Osteocyte (in vitro differentiated cells): ENCODE measurements at regions not wholly inside any gene's neighbourhood (a gene's known extent, or its start where the extent isn't known, plus 50 kb on each side); places are given as distances from the start of the nearest gene placed in this dataset.

Experiments used
- DNase-seq: peaks from one replicate; pipeline ENCODE4 v3.0.0; 2021; ENCODE audit warnings: mixed read lengths; ENCODE audit not compliant: unreplicated experiment; ENCODE audit errors: extremely low spot score
- H3K27ac Mint-ChIP-seq: one replicate; pipeline ENCODE4 v1.8.0; 2021; ENCODE audit warnings: mild to moderate bottlenecking, mixed read lengths; ENCODE audit not compliant: unreplicated experiment
- H3K27me3 Mint-ChIP-seq: one replicate; pipeline ENCODE4 v1.8.0; 2021; ENCODE audit warnings: mixed read lengths; ENCODE audit not compliant: unreplicated experiment
- H3K36me3 Mint-ChIP-seq: one replicate; pipeline ENCODE4 v1.8.0; 2021; ENCODE audit warnings: mixed read lengths; ENCODE audit not compliant: unreplicated experiment
- H3K4me1 Mint-ChIP-seq: one replicate; pipeline ENCODE4 v1.8.0; 2021; ENCODE audit warnings: mixed read lengths; ENCODE audit not compliant: unreplicated experiment
- H3K4me3 Mint-ChIP-seq: one replicate; pipeline ENCODE4 v1.8.0; 2021; ENCODE audit warnings: mild to moderate bottlenecking, moderate library complexity, mixed read lengths; ENCODE audit not compliant: unreplicated experiment
- H3K9me3 Mint-ChIP-seq: one replicate; pipeline ENCODE4 v1.8.0; 2021; ENCODE audit warnings: mixed read lengths; ENCODE audit not compliant: unreplicated experiment
- TF ChIP-seq, protein P1 (sequence below): fragments of 200-600 bp; sonication (generic); IDR thresholded peaks from 2 replicates; pipeline ENCODE4 v1.5.0; 2021; ENCODE audit warnings: antibody characterized with exemption, mild to moderate bottlenecking, moderate library complexity

DNA sequence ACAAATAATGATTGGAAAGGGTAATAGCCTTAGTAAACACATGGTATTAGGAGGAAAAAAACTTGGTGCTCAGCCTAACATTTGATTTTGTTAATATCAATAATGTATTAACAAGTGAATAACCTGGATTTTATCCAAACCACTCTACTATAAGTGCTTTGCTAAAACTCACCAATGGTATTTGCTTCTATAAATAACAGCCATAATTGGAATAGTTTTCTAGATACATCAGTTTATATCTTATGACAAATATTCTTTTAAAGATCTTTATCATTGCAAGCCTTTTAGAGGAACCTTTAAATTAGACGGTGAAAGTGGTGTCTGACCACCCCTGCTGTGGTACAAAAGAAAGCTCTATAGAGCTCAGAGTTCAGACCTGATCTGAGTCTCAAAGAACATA lies 123.9 kb downstream of the SHOX2 start:
- Mint-ChIP-seq H3K9me3 (no peaks in the 10 kb centered on the region), H3K4me3 (no peak overlapping the region), H3K27me3 (no peaks in the 10 kb centered on the region), H3K4me1 (no peaks in the 10 kb centered on the region), H3K27ac (no peak overlapping the region), H3K36me3 (no peaks in the 10 kb centered on the region)
- TF ChIP-seq, protein P1, sequence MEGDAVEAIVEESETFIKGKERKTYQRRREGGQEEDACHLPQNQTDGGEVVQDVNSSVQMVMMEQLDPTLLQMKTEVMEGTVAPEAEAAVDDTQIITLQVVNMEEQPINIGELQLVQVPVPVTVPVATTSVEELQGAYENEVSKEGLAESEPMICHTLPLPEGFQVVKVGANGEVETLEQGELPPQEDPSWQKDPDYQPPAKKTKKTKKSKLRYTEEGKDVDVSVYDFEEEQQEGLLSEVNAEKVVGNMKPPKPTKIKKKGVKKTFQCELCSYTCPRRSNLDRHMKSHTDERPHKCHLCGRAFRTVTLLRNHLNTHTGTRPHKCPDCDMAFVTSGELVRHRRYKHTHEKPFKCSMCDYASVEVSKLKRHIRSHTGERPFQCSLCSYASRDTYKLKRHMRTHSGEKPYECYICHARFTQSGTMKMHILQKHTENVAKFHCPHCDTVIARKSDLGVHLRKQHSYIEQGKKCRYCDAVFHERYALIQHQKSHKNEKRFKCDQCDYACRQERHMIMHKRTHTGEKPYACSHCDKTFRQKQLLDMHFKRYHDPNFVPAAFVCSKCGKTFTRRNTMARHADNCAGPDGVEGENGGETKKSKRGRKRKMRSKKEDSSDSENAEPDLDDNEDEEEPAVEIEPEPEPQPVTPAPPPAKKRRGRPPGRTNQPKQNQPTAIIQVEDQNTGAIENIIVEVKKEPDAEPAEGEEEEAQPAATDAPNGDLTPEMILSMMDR, result no peak
- DNase-seq, result no peak

DNA sequence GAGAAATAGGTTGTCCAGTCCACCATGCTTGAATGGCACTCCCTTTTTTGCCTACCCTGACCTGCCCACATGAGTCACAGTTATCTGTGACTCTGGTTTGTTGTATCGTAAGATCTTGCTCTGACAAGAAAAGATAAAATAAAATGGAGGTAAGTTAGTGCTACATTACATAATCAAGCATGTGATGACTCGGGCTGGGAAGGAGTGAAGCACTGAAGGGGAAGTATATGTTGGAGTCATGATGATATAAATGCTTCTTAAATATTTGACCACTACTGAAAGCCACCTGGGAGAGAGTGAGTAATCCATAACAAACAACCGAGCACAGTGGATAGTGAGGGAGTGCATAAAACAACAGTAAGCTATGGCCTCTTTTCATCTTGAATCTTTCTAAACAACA lies 124.4 kb downstream of the SHOX2 start:
- Mint-ChIP-seq H3K4me3 (no peak overlapping the region), H3K9me3 (no peaks in the 10 kb centered on the region), H3K27me3 (no peaks in the 10 kb centered on the region), H3K4me1 (no peaks in the 10 kb centered on the region), H3K27ac (no peak overlapping the region), H3K36me3 (no peaks in the 10 kb centered on the region)
- TF ChIP-seq, protein P1, result no peak
- DNase-seq, result no peak

DNA sequence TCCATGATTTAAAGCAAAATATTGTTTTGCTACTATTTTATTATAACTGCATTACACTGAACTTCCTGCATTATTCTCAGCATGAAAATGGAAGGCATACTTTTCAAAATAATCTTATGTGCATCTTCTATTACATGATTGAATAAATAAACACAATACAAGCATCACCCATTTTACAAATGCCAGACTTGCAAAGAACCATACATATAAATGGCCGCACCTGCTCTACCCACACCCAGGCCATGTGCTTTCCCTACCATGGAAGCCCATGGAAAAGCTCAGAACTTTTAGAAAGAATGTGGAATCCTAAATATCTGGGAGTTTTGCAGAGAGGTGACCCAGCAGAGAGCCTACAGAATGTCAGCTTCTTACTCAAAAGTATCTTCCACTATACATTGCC lies 127.2 kb downstream of the SHOX2 start:
- Mint-ChIP-seq H3K4me3 (no peak overlapping the region), H3K27ac (no peak overlapping the region), H3K27me3 (no peaks in the 10 kb centered on the region), H3K36me3 (no peaks in the 10 kb centered on the region), H3K4me1 (no peaks in the 10 kb centered on the region), H3K9me3 (no peaks in the 10 kb centered on the region)
- no peak for DNase-seq
- TF ChIP-seq, protein P1, result no peak

DNA sequence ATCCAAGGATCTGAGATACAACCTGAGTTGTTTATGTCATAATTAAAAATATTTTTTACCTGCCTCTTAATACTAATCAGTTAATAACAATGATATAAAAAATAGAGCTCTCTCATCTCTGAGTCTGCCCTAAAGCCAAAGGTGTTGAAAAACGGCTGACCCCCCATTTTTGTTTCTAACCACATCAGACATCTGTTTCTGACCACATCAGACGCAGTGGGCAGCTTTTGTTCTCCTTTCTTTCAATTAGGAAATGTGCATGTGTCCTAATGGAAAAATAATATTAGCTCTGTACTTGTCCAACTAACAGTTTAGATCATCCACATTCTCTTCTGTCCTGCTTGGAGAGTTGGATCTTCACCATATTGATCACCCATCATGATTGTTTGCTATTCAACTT lies 144.6 kb downstream of the SHOX2 start:
- H3K4me3 Mint-ChIP-seq, result no peak overlapping the region
- no peaks in the 10 kb centered on the region for H3K4me1 Mint-ChIP-seq
- H3K27ac Mint-ChIP-seq, result no peak overlapping the region
- no peak for DNase-seq
- no peaks in the 10 kb centered on the region for H3K9me3 Mint-ChIP-seq
- TF ChIP-seq, protein P1, result no peak
- peaks cover 26% of the 10 kb centered on the region for H3K27me3 Mint-ChIP-seq
- no peaks in the 10 kb centered on the region for H3K36me3 Mint-ChIP-seq

DNA sequence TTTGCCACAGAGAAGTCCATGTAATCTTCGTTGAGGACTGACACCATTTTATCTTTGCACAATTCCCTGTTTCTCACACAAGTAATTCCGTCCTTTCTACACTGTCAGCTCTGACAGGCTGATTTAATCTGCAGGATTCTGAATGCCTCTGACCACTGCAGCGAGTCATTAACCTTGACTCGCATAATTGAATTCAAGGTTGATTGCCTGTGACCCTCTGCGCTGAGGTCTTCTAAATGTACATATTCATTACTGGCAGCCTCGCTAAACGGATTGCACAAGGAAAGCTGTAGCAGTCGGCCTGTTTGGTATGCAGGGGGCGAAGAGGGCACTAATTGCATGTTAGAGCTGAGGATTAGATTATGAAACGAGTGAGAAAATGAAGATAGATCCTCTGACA lies 147.8 kb downstream of the SHOX2 start:
- no peaks in the 10 kb centered on the region for H3K36me3 Mint-ChIP-seq
- no peaks in the 10 kb centered on the region for H3K4me1 Mint-ChIP-seq
- no peak overlapping the region for H3K27ac Mint-ChIP-seq
- no peak for DNase-seq
- H3K9me3 Mint-ChIP-seq, result no peaks in the 10 kb centered on the region
- TF ChIP-seq, protein P1, result no peak
- H3K4me3 Mint-ChIP-seq, result no peak overlapping the region
- peaks cover 23% of the 10 kb centered on the region for H3K27me3 Mint-ChIP-seq
